Trophoblast cell (in vitro differentiated cells and primary cell): ENCODE measurements at regions not wholly inside any gene's neighbourhood (a gene's known extent, or its start where the extent isn't known, plus 50 kb on each side); places are given as distances from the start of the nearest gene placed in this dataset.

ENCODE experiments used
- DNase-seq, 2 donors: peaks; one replicate each; pipeline ENCODE4 v3.0.0-alpha.2; 2016
- H2AFZ ChIP-seq: 2 replicates; pipeline ENCODE4 v1.6.1; 2013; ENCODE audit warnings: low read length, moderate library complexity, mild to moderate bottlenecking; ENCODE audit not compliant: insufficient read depth, poor library complexity
- H2AK5ac ChIP-seq: 2 replicates; pipeline ENCODE4 v1.6.1; 2013; ENCODE audit warnings: mild to moderate bottlenecking, low read length
- H2BK120ac ChIP-seq: 2 replicates; pipeline ENCODE4 v1.6.1; 2013; ENCODE audit warnings: low read length, mild to moderate bottlenecking, moderate library complexity; ENCODE audit not compliant: insufficient read depth, poor library complexity
- H2BK12ac ChIP-seq: 2 replicates; pipeline ENCODE4 v1.6.1; 2013; ENCODE audit warnings: mild to moderate bottlenecking, low read length, moderate library complexity
- H2BK5ac ChIP-seq: 2 replicates; pipeline ENCODE4 v1.6.1; 2013; ENCODE audit warnings: low read length, low read depth, moderate library complexity, mild to moderate bottlenecking; ENCODE audit not compliant: poor library complexity
- H3K14ac ChIP-seq: 2 replicates; pipeline ENCODE4 v1.6.1; 2013; ENCODE audit warnings: mild to moderate bottlenecking, low read length
- H3K18ac ChIP-seq: 2 replicates; pipeline ENCODE4 v1.6.1; 2013; ENCODE audit warnings: mild to moderate bottlenecking, low read length
- H3K23ac ChIP-seq: 2 replicates; pipeline ENCODE4 v1.6.1; 2013; ENCODE audit warnings: low read length
- H3K27ac ChIP-seq: 2 replicates; pipeline ENCODE4 v1.5.1; 2013; ENCODE audit warnings: low read depth, mild to moderate bottlenecking, inconsistent platforms, low read length, moderate library complexity
- H3K27me3 ChIP-seq: 2 replicates; pipeline ENCODE4 v1.6.1; 2013; ENCODE audit warnings: inconsistent platforms, mild to moderate bottlenecking, low read length, moderate library complexity; ENCODE audit not compliant: insufficient read depth
- H3K36me3 ChIP-seq, 2 experiments: 1 replicate in 1 of 2; 2 replicates in 1 of 2; pipeline ENCODE4 v1.6.1; 2013; ENCODE audit warnings: low read length in 2 of 2, mild to moderate bottlenecking in 2 of 2, moderate library complexity in 1 of 2; ENCODE audit not compliant: insufficient read depth in 2 of 2, control insufficient read depth in 1 of 2
- H3K4ac ChIP-seq: 2 replicates; pipeline ENCODE4 v1.6.1; 2013; ENCODE audit warnings: low read depth, mild to moderate bottlenecking, low read length, moderate library complexity
- H3K4me1 ChIP-seq, 2 experiments: 1 replicate in 1 of 2; 2 replicates in 1 of 2; pipeline ENCODE4 v1.6.1; 2013; ENCODE audit warnings: low read length in 2 of 2, mild to moderate bottlenecking in 2 of 2, moderate library complexity in 1 of 2; ENCODE audit not compliant: insufficient read depth in 2 of 2, control insufficient read depth in 1 of 2
- H3K4me2 ChIP-seq: 2 replicates; pipeline ENCODE4 v1.6.1; 2013; ENCODE audit warnings: inconsistent platforms, mild to moderate bottlenecking, low read length, moderate library complexity
- H3K4me3 ChIP-seq: 2 replicates; pipeline ENCODE4 v1.5.1; 2013; ENCODE audit warnings: mild to moderate bottlenecking, low read depth, low read length, inconsistent platforms
- H3K79me1 ChIP-seq: one replicate; pipeline ENCODE4 v1.6.1; 2013; ENCODE audit warnings: low read length
- H3K79me2 ChIP-seq: 2 replicates; pipeline ENCODE4 v1.6.1; 2013; ENCODE audit warnings: low read length, mild to moderate bottlenecking; ENCODE audit not compliant: control insufficient read depth, insufficient read depth, poor library complexity
- H3K9ac ChIP-seq: 2 replicates; pipeline ENCODE4 v1.6.1; 2013; ENCODE audit warnings: mild to moderate bottlenecking, low read length
- H3K9me3 ChIP-seq: 2 replicates; pipeline ENCODE4 v1.6.1; 2013; ENCODE audit warnings: low read depth, mild to moderate bottlenecking, control low read depth, inconsistent platforms, low read length; ENCODE audit not compliant: insufficient read depth
- H4K12ac ChIP-seq: 2 replicates; pipeline ENCODE4 v1.6.1; 2013; ENCODE audit warnings: low read depth, mild to moderate bottlenecking, low read length, moderate library complexity
- H4K8ac ChIP-seq: 2 replicates; pipeline ENCODE4 v1.6.1; 2013; ENCODE audit warnings: low read depth, mild to moderate bottlenecking, low read length, moderate library complexity
- H4K91ac ChIP-seq: one replicate; pipeline ENCODE4 v1.6.1; 2013; ENCODE audit warnings: low read depth, mild to moderate bottlenecking, low read length, moderate library complexity
- WGBS: extraction: QIAGEN DNeasy Blood & Tissue Kit; methylation state at CpG from one replicate; pipeline ENCODE4 v1.1.7; 2013; ENCODE audit warnings: missing lambda C conversion rate; ENCODE audit not compliant: insufficient read length, insufficient coverage; ENCODE audit errors: extremely low coverage; 5-methylcytosine and 5-hydroxymethylcytosine counted together

DNA sequence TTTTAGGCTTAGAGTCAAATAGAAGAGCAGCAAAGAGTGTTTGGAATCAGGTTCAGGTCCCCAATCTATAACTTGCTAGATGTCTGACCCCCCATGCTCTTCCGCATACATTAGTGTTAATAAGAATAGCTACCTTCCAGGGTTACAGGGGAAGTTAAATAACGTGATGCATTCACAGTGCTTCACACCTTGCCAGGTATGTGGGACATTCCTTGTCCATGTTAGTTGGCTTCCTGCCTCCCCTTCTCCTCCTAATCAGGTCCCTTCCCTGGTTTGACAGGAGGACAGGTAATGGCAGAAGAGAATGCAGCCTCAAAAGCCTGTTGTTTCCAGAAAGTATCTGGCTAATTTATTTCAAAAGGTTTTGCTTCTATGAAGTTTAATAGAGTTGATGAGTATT, 248.7 kb downstream of the MID1IP1 start:
- H3K4me3 ChIP-seq: no peak overlapping the region
- H3K4me2 ChIP-seq: no peak overlapping the region
- H4K12ac ChIP-seq: no peak overlapping the region
- H2BK120ac ChIP-seq: no peak overlapping the region
- no peak overlapping the region for H3K9ac ChIP-seq
- no peak overlapping the region for H3K18ac ChIP-seq
- no peak overlapping the region for H3K14ac ChIP-seq
- no peaks in the 10 kb centered on the region for H3K36me3 ChIP-seq
- H3K79me1 ChIP-seq: no peaks in the 10 kb centered on the region
- no peaks in the 10 kb centered on the region for H3K27me3 ChIP-seq
- peaks cover 0 to 3% of the 10 kb centered on the region in 2 experiments for H3K4me1 ChIP-seq
- DNase-seq: no peak
- H2BK12ac ChIP-seq: no peak overlapping the region
- H3K27ac ChIP-seq: no peak overlapping the region
- H4K8ac ChIP-seq: no peak overlapping the region
- no peak overlapping the region for H4K91ac ChIP-seq
- no peaks in the 10 kb centered on the region for H3K9me3 ChIP-seq
- H2AFZ ChIP-seq: no peak overlapping the region
- no peak overlapping the region for H3K4ac ChIP-seq
- WGBS: no CpG with 5 or more reads among the region's 2 CpGs
- H2BK5ac ChIP-seq: no peak overlapping the region
- no peak overlapping the region for H3K23ac ChIP-seq
- H3K79me2 ChIP-seq: no peaks in the 10 kb centered on the region
- H2AK5ac ChIP-seq: no peak overlapping the region

DNA sequence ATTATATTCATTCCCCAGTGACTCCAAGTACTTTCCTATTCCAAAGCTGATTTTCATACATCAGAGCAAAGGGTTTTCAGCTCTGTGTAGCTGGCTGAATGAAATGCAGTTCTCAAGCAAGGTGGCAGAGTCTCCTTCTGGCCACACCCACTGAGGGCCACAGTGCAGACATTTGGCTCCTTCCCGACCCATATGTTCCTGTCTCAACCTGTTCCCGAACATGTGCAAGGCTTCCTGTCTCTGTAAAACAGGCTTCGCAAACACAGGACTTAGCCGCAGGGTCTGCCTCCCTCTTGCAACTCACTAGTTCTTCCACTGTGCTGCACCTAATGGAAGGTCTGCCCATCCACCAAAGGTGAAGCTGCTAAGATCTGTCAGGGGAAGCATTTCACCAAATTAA, 249.2 kb downstream of the MID1IP1 start:
- peaks cover 0 to 3% of the 10 kb centered on the region in 2 experiments for H3K4me1 ChIP-seq
- WGBS: no CpG with 5 or more reads among the region's 4 CpGs
- H3K23ac ChIP-seq: no peak overlapping the region
- H2AK5ac ChIP-seq: no peak overlapping the region
- no peaks in the 10 kb centered on the region for H3K9me3 ChIP-seq
- no peaks in the 10 kb centered on the region for H3K27me3 ChIP-seq
- no peak overlapping the region for H3K4me2 ChIP-seq
- DNase-seq: no peak
- no peak overlapping the region for H2BK12ac ChIP-seq
- no peak overlapping the region for H3K14ac ChIP-seq
- no peak overlapping the region for H4K8ac ChIP-seq
- no peak overlapping the region for H3K27ac ChIP-seq
- no peak overlapping the region for H4K12ac ChIP-seq
- H4K91ac ChIP-seq: no peak overlapping the region
- H3K79me1 ChIP-seq: no peaks in the 10 kb centered on the region
- no peak overlapping the region for H2BK120ac ChIP-seq
- no peak overlapping the region for H2BK5ac ChIP-seq
- H3K36me3 ChIP-seq: no peaks in the 10 kb centered on the region
- no peak overlapping the region for H3K9ac ChIP-seq
- H3K4ac ChIP-seq: no peak overlapping the region
- H3K79me2 ChIP-seq: no peaks in the 10 kb centered on the region
- no peak overlapping the region for H2AFZ ChIP-seq
- no peak overlapping the region for H3K18ac ChIP-seq
- no peak overlapping the region for H3K4me3 ChIP-seq

DNA sequence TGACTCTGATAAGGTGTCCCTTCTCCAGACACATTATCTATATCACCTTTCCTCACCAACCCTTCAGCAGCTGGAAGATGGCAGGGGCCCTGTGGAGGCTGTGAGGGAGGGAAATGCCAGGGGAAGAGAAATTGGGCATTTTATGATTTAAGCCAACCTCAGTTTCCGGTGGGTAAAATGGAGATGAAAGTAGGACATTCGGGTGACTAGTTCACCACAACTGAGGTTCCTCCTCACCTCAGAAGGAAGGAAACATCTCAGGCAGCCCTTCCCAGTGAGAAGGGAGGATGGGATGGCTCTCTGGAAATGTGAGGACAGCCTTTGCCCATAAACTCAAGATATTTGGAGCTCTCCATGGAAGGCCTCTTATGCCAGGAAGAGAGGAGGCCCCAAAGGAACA, 251.5 kb downstream of the MID1IP1 start:
- H2AK5ac ChIP-seq: no peak overlapping the region
- no peaks in the 10 kb centered on the region for H3K9me3 ChIP-seq
- no peak overlapping the region for H2BK5ac ChIP-seq
- H4K91ac ChIP-seq: no peak overlapping the region
- H3K4me2 ChIP-seq: no peak overlapping the region
- H2AFZ ChIP-seq: no peak overlapping the region
- H3K36me3 ChIP-seq: no peaks in the 10 kb centered on the region
- H4K12ac ChIP-seq: no peak overlapping the region
- no peak overlapping the region for H3K9ac ChIP-seq
- no peak for DNase-seq
- no peak overlapping the region for H3K4me3 ChIP-seq
- H4K8ac ChIP-seq: no peak overlapping the region
- peaks cover 0 to 3% of the 10 kb centered on the region in 2 experiments for H3K4me1 ChIP-seq
- H3K4ac ChIP-seq: no peak overlapping the region
- no peak overlapping the region for H3K27ac ChIP-seq
- no peaks in the 10 kb centered on the region for H3K27me3 ChIP-seq
- WGBS: no CpG with 5 or more reads among the region's 2 CpGs
- H3K18ac ChIP-seq: no peak overlapping the region
- H3K23ac ChIP-seq: no peak overlapping the region
- no peaks in the 10 kb centered on the region for H3K79me2 ChIP-seq
- no peaks in the 10 kb centered on the region for H3K79me1 ChIP-seq
- H2BK12ac ChIP-seq: no peak overlapping the region
- no peak overlapping the region for H2BK120ac ChIP-seq
- H3K14ac ChIP-seq: no peak overlapping the region

DNA sequence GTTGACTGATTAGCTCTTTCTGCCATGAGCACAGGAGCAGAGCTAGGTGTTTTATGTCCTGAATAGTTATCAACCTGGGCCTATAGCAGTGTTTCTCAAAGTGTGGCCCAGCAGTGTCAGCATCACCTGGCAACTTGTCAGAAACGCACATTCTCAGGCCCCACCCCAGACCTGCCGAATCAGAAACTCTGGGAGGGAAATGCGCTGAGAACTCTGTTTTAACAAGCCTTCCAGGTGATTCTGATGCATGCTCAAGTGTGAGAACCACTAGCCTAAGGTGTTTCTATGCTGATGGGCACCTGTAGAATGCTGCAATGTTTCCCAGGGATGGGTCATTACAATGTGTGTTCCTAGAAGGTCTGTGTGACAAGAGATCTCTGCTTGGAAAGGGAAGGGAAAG, 257.5 kb downstream of the MID1IP1 start:
- H3K27me3 ChIP-seq: no peaks in the 10 kb centered on the region
- no peak overlapping the region for H2AK5ac ChIP-seq
- no peak overlapping the region for H4K12ac ChIP-seq
- no peak overlapping the region for H3K27ac ChIP-seq
- H3K23ac ChIP-seq: no peak overlapping the region
- no peak overlapping the region for H4K8ac ChIP-seq
- no peak for DNase-seq
- H2AFZ ChIP-seq: no peak overlapping the region
- H4K91ac ChIP-seq: no peak overlapping the region
- no peaks in the 10 kb centered on the region for H3K36me3 ChIP-seq
- no peak overlapping the region for H3K4ac ChIP-seq
- no peak overlapping the region for H2BK12ac ChIP-seq
- WGBS: no CpG with 5 or more reads among the region's 3 CpGs
- H3K18ac ChIP-seq: no peak overlapping the region
- peaks cover 4% of the 10 kb centered on the region in 2 experiments for H3K4me1 ChIP-seq
- H3K4me2 ChIP-seq: no peak overlapping the region
- no peaks in the 10 kb centered on the region for H3K9me3 ChIP-seq
- H2BK5ac ChIP-seq: no peak overlapping the region
- no peak overlapping the region for H3K14ac ChIP-seq
- H2BK120ac ChIP-seq: no peak overlapping the region
- H3K79me1 ChIP-seq: no peaks in the 10 kb centered on the region
- no peak overlapping the region for H3K4me3 ChIP-seq
- H3K9ac ChIP-seq: no peak overlapping the region
- no peaks in the 10 kb centered on the region for H3K79me2 ChIP-seq
